ENCODE measurements at regions not wholly inside any gene's neighbourhood (a gene's known extent, or its start where the extent isn't known, plus 50 kb on each side); places are given as distances from the start of the nearest gene placed in this dataset.

DNA sequence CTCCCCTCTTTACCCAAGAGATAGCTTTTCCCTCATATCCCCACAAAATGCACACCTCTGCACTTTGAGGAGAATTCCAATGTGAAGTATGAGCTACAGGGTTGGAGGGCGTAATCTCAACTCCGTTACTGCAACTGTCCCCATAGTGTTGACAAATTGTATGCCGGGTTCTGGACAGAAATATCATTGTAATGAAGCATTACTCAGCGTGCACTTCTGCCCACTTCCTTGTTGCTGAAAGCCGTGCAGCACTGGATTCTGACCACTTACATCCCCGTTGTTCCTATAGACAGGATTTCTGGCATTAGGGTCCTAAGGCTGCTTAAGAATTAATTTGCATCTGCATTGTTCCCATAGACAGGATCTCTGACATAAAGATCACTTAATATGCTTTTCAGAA lies 205.6 kb downstream of the RHOU start:
- CTCF ChIA-PET (ENCODE audit: low intra/inter-chr PET ratio, low total read pairs): no interaction called here
- ATAC-seq: no peak
- Histone ChIP-seq H3K4me2 (ENCODE audit: low read depth, low read length) (peak overlapping the region; percentile 9), H4K20me1 (ENCODE audit: insufficient read depth, low read length) (no peaks in the 10 kb centered on the region), H2AFZ (ENCODE audit: low read length) (no peak overlapping the region), H3K9me3 (ENCODE audit: low read length) (no peaks in the 10 kb centered on the region), H3K79me2 (ENCODE audit: insufficient read depth, low read length) (no peaks in the 10 kb centered on the region), H3K4me1 (ENCODE audit: insufficient read depth, low read length) (peaks cover 73% of the 10 kb centered on the region), H3K9ac (ENCODE audit: insufficient read depth, low read depth, low read length) (no peak overlapping the region), H3K4me3 (replicated peaks in 1 of 3; ENCODE audit: insufficient read depth in 1 of 3, low read depth in 2 of 3, low read length in 3 of 3) (no peak overlapping the region), H3K36me3 (replicated peaks in 1 of 2; ENCODE audit: control insufficient read depth in 1 of 2, insufficient read depth in 2 of 2, low read length in 2 of 2) (no peaks in the 10 kb centered on the region), H3K27ac (ENCODE audit: extremely low read length, insufficient read depth, low read length) (no peak overlapping the region), H3K27me3 (ENCODE audit: control insufficient read depth in 1 of 2, insufficient read depth in 2 of 2, low read length in 2 of 2) (no peaks in the 10 kb centered on the region)
- no TSS peak for BruUV-seq (replicated peaks)
- POLR2A ChIA-PET: no interaction called here
- TF ChIP-seq MAFK (conservative IDR thresholded peaks at IDR 0.05 in 1 of 2, IDR thresholded peaks at IDR 0.05 in 1 of 2; ENCODE audit: low read length in 2 of 2): peak; percentile 25 to 42; a peak in 2 of 4 replicates
- TF ChIP-seq ELF3 (CRISPR knock-in tag; IDR thresholded peaks at IDR 0.05): peak; percentile 89
- TF ChIP-seq KAT8 (CRISPR knock-in tag; IDR thresholded peaks at IDR 0.05): peak; percentile 15; the same call in 1 of the 2 replicates
- no peak for TF ChIP-seq CENPX (CRISPR knock-in tag; IDR thresholded peaks at IDR 0.05)
- peak; percentile 27 for DNase-seq (ENCODE audit: low spot score)
- in situ Hi-C loops (cut with HindIII; ENCODE audit: extremely low pct_ligation_motif_present, low pct_unique_long_range_greater_than_20kb): no loop called here
- intact Hi-C loops (cut with micrococcal nuclease; ENCODE audit: unreplicated experiment): no loop called here
- 20% methylated on average over 6 of the region's 6 CpGs for WGBS (ENCODE audit: low lambda C conversion rate)
- FAIRE-seq: no peak

DNA sequence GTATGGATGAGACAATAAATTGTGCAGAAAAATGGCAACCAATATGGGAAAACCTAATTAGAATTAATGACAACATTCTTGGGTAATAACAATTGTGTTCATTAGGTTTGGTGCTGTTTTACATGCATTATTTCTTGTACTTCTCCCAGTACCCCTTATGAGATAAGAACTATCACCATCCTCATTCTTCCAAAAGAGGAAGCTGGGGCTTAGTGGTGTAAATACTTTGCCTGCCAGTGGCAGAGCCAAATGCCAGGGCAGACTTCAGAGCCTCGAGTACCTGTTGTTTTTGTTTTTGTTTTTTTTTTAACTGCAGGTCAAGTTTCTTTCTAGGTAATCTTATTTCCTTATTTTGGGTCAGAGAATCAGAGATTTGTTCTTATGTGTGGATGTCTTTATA lies 206.4 kb downstream of the RHOU start:
- H3K27me3 ChIP-seq (ENCODE audit: control insufficient read depth in 1 of 2, insufficient read depth in 2 of 2, low read length in 2 of 2): no peaks in the 10 kb centered on the region
- in situ Hi-C loops (cut with HindIII; ENCODE audit: extremely low pct_ligation_motif_present, low pct_unique_long_range_greater_than_20kb) (no loop called here), intact Hi-C loops (cut with micrococcal nuclease; ENCODE audit: unreplicated experiment) (no loop called here)
- no TSS peak for BruUV-seq (replicated peaks)
- no peaks in the 10 kb centered on the region for H4K20me1 ChIP-seq (ENCODE audit: insufficient read depth, low read length)
- FAIRE-seq (no peak), ATAC-seq (no peak), DNase-seq (ENCODE audit: low spot score) (no peak)
- ChIA-PET POLR2A (interaction anchor here (0.9 kb wide), 1 partner anchor 22 kb away, joined by 4 read pairs; no protein-coding TSS in a partner anchor), CTCF (ENCODE audit: low intra/inter-chr PET ratio, low total read pairs) (no interaction called here)
- peaks cover 66% of the 10 kb centered on the region for H3K4me1 ChIP-seq (ENCODE audit: insufficient read depth, low read length)
- no peak overlapping the region for H2AFZ ChIP-seq (ENCODE audit: low read length)
- H3K4me2 ChIP-seq (ENCODE audit: low read depth, low read length): no peak overlapping the region
- WGBS (ENCODE audit: low lambda C conversion rate): 17% methylated on average over 1 of the region's 1 CpG
- no peaks in the 10 kb centered on the region for H3K36me3 ChIP-seq (replicated peaks in 1 of 2; ENCODE audit: control insufficient read depth in 1 of 2, insufficient read depth in 2 of 2, low read length in 2 of 2)
- no peak overlapping the region for H3K4me3 ChIP-seq (replicated peaks in 1 of 3; ENCODE audit: insufficient read depth in 1 of 3, low read depth in 2 of 3, low read length in 3 of 3)
- no peak overlapping the region for H3K27ac ChIP-seq (ENCODE audit: extremely low read length, insufficient read depth, low read length)
- H3K9ac ChIP-seq (ENCODE audit: insufficient read depth, low read depth, low read length): no peak overlapping the region
- H3K79me2 ChIP-seq (ENCODE audit: insufficient read depth, low read length): no peaks in the 10 kb centered on the region
- H3K9me3 ChIP-seq (ENCODE audit: low read length): no peaks in the 10 kb centered on the region
- TF ChIP-seq ZNF484 (CRISPR knock-in tag; IDR thresholded peaks at IDR 0.05; ENCODE audit: borderline replicate concordance, low read depth) (no peak), KDM1A (CRISPR knock-in tag; IDR thresholded peaks at IDR 0.05) (no peak), ZNF879 (CRISPR knock-in tag; IDR thresholded peaks at IDR 0.05) (no peak), ZNF782 (CRISPR knock-in tag; IDR thresholded peaks at IDR 0.05; ENCODE audit: borderline replicate concordance) (no peak), FOSL1 (CRISPR knock-in tag; IDR thresholded peaks at IDR 0.05; ENCODE audit: borderline replicate concordance) (no peak), ZNF260 (CRISPR knock-in tag; IDR thresholded peaks at IDR 0.05; ENCODE audit: borderline replicate concordance, low read depth) (no peak)
- TF ChIP-seq, protein P1, sequence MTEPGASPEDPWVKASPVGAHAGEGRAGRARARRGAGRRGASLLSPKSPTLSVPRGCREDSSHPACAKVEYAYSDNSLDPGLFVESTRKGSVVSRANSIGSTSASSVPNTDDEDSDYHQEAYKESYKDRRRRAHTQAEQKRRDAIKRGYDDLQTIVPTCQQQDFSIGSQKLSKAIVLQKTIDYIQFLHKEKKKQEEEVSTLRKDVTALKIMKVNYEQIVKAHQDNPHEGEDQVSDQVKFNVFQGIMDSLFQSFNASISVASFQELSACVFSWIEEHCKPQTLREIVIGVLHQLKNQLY (CRISPR knock-in tag; IDR thresholded peaks at IDR 0.05): no peak
- TF ChIP-seq, protein P2, sequence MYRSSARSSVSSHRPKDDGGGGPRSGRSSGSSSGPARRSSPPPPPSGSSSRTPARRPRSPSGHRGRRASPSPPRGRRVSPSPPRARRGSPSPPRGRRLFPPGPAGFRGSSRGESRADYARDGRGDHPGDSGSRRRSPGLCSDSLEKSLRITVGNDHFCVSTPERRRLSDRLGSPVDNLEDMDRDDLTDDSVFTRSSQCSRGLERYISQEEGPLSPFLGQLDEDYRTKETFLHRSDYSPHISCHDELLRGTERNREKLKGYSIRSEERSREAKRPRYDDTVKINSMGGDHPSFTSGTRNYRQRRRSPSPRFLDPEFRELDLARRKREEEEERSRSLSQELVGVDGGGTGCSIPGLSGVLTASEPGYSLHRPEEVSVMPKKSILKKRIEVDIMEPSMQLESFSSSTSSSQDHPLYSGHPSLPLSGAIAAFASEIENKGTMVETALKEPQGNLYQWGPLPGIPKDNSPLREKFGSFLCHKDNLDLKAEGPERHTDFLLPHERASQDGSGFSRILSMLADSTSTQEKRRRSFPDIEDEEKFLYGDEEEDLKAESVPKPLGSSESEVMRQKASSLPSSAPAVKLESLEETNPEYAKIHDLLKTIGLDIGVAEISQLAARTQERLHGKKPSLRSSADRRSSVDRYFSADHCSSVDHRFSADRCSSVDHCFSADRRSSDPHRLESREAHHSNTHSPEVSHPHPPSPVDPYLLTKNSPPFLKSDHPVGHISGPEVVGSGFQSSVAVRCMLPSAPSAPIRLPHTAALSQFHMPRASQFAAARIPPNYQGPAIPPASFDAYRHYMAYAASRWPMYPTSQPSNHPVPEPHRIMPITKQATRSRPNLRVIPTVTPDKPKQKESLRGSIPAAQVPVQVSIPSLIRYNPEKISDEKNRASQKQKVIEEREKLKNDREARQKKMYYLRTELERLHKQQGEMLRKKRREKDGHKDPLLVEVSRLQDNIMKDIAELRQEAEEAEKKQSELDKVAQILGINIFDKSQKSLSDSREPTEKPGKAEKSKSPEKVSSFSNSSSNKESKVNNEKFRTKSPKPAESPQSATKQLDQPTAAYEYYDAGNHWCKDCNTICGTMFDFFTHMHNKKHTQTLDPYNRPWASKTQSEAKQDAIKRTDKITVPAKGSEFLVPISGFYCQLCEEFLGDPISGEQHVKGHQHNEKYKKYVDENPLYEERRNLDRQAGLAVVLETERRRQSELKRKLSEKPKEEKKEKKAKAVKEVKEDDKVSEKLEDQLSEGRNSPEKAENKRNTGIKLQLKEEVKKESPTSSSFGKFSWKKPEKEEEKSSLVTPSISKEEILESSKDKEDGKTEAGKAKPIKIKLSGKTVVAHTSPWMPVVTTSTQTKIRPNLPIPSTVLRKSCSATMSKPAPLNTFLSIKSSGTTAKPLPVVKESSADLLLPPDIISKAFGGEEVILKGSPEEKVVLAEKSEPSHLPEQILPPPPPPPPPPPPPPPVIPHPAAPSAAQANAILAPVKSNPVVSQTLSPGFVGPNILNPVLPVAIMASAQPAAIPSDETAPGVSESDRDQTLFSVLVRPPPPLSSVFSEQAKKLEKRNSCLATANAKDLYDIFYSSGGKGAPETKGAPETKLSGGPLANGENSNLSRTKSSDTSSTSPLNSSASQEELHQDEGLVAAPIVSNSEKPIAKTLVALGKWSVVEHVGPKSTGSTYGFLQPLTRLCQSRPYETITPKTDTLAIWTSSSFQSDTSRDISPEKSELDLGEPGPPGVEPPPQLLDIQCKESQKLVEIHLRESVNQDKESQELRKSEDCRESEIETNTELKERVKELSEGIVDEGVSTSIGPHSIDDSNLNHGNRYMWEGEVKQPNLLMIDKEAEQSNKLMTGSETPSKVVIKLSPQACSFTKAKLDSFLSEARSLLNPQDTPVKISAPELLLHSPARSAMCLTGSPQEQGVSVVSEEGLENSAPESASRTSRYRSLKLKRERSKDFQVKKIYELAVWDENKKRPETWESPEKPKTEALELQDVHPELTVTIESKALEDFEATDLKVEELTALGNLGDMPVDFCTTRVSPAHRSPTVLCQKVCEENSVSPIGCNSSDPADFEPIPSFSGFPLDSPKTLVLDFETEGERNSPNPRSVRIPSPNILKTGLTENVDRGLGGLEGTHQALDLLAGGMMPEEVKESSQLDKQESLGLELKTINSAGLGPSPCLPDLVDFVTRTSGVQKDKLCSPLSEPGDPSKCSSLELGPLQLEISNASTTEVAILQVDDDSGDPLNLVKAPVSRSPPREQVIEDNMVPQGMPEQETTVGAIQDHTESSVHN (CRISPR knock-in tag; IDR thresholded peaks at IDR 0.05): no peak

Measured in HepG2 (cell line).